GM12878 (cell line): ENCODE measurements at regions not wholly inside any gene's neighbourhood (a gene's known extent, or its start where the extent isn't known, plus 50 kb on each side); places are given as distances from the start of the nearest gene placed in this dataset.

Experiments
- ATAC-seq: fragments of 200-7000 bp; cut with Tn5 transposase; 3 replicates; pipeline ENCODE4 v1.9.1; 2020; ENCODE audit warnings: mild to moderate bottlenecking, moderate library complexity
- BruUV-seq: library from RNA; stranded (reverse); fragments of 400-500 nt; replicated peaks from 2 replicates; lab custom pipeline; 2021; lab: Mats Ljungman, UMichigan
- CTCF ChIA-PET: fragments of 300-600 bp; sonication (Branson Sonifier 250); formaldehyde crosslinking; extraction: SDS; loops from one replicate; lab custom pipeline; 2021; ENCODE audit warnings: inconsistent platforms; lab: Yijun Ruan, JAX
- POLR2A ChIA-PET: fragments of 350-600 bp; formaldehyde crosslinking; extraction: SDS; loops from one replicate; lab custom pipeline; 2021; ENCODE audit warnings: inconsistent platforms; lab: Charles Lee
- RAD21 ChIA-PET: fragments of 300-600 bp; sonication (Branson Sonifier 250); formaldehyde crosslinking; loops from one replicate; lab custom pipeline; 2023; ENCODE audit warnings: antibody characterized with exemption; ENCODE audit not compliant: unreplicated experiment; lab: Charles Lee
- SMC1A ChIA-PET: fragments of 300-600 bp; sonication (Branson Sonifier 250); formaldehyde crosslinking; loops from one replicate; lab custom pipeline; 2023; ENCODE audit not compliant: unreplicated experiment, uncharacterized antibody; lab: Charles Lee
- DNase-seq: peaks from one replicate; pipeline ENCODE4 v3.0.0-alpha.2; 2011; ENCODE audit warnings: low read depth, low spot score
- FAIRE-seq: peaks from 3 replicates; lab custom pipeline; 2011; peaks lifted over from hg19 to GRCh38; lab: Jason Lieb, UNC
- H2AFZ ChIP-seq: 2 replicates; pipeline ENCODE4 v1.6.0; 2011; ENCODE audit warnings: low read depth, low read length, control low read depth; ENCODE audit not compliant: control insufficient read depth
- H3K27ac ChIP-seq: 2 replicates; pipeline ENCODE4 v1.5.1; 2011; ENCODE audit warnings: control low read depth; ENCODE audit not compliant: control insufficient read depth, insufficient read depth
- H3K27me3 ChIP-seq, 2 experiments: replicated peaks in 1 of 2; 2 replicates each; pipeline versions ENCODE4 v1.6.0 to v1.6.1; 2011; ENCODE audit warnings: low read length in 1 of 2; ENCODE audit not compliant: control insufficient read depth in 2 of 2, insufficient read depth in 2 of 2
- H3K36me3 ChIP-seq, 2 experiments: 2 replicates each; pipeline ENCODE4 v1.5.1; 2011; ENCODE audit warnings: low read length in 1 of 2; ENCODE audit not compliant: control insufficient read depth in 2 of 2, insufficient read depth in 2 of 2
- H3K4me1 ChIP-seq: 2 replicates; pipeline ENCODE4 v1.6.1; 2011; ENCODE audit warnings: mild to moderate bottlenecking, low read length, moderate library complexity, mixed read lengths; ENCODE audit not compliant: control insufficient read depth, insufficient read depth
- H3K4me2 ChIP-seq: 2 replicates; pipeline ENCODE4 v1.6.0; 2011; ENCODE audit warnings: control low read depth; ENCODE audit not compliant: control insufficient read depth, insufficient read depth
- H3K4me3 ChIP-seq: fragments of 200-600 bp; sonication (generic); 2 replicates; pipeline ENCODE4 v1.5.1; 2016
- H3K79me2 ChIP-seq: 2 replicates; pipeline ENCODE4 v1.6.0; 2011; ENCODE audit warnings: low read length; ENCODE audit not compliant: control insufficient read depth, insufficient read depth
- H3K9ac ChIP-seq: 2 replicates; pipeline ENCODE4 v1.8.0; 2011; ENCODE audit warnings: low read length, control low read depth, mixed read lengths; ENCODE audit not compliant: control insufficient read depth, insufficient read depth
- H3K9me3 ChIP-seq: replicated peaks from 3 replicates; pipeline ENCODE4 v1.5.1; 2011; ENCODE audit warnings: mild to moderate bottlenecking, low read length; ENCODE audit not compliant: control insufficient read depth, insufficient read depth
- H4K20me1 ChIP-seq: 2 replicates; pipeline ENCODE4 v1.6.0; 2011; ENCODE audit not compliant: control insufficient read depth, insufficient read depth
- NFXL1 ChIP-seq: fragments of 450-650 bp; IDR thresholded peaks from 2 replicates; pipeline ENCODE4 v1.6.1; 2017; ENCODE audit warnings: antibody characterized with exemption, mild to moderate bottlenecking, borderline replicate concordance
- POLR2A ChIP-seq: IDR thresholded peaks from 2 replicates; pipeline ENCODE4 v1.6.1; 2011; ENCODE audit warnings: low read depth, mild to moderate bottlenecking, low read length
- POLR2AphosphoS2 ChIP-seq: IDR thresholded peaks from 2 replicates; pipeline ENCODE4 v1.6.1; 2011; ENCODE audit warnings: low read depth, mild to moderate bottlenecking, low read length, improper control_type of control experiment, moderate library complexity
- SIX5 ChIP-seq: IDR thresholded peaks from 2 replicates; pipeline ENCODE4 v1.6.1; 2011; ENCODE audit warnings: mild to moderate bottlenecking, low read depth, low read length, moderate library complexity; ENCODE audit not compliant: severe bottlenecking
- USF2 ChIP-seq: IDR thresholded peaks from 2 replicates; pipeline ENCODE4 v1.6.1; 2011; ENCODE audit warnings: low read depth, low read length, improper control_type of control experiment, borderline replicate concordance
- ZNF622 ChIP-seq: fragments of 450-650 bp; IDR thresholded peaks from 2 replicates; pipeline ENCODE4 v1.6.1; 2017; ENCODE audit warnings: mild to moderate bottlenecking, inconsistent platforms
- WGBS: methylation state at CpG from one replicate; pipeline ENCODE4 v1.1.6; 2016; ENCODE audit warnings: low lambda C conversion rate; ENCODE audit not compliant: insufficient replicate concordance, insufficient coverage; ENCODE audit errors: missing lambda C conversion rate; 5-methylcytosine and 5-hydroxymethylcytosine counted together
- in situ Hi-C: fragments of 300-500 bp; cut with MboI; formaldehyde crosslinking; loops from 9 replicates; pipeline ENCODE4 v1.14.3; 2018; ENCODE audit warnings: mixed read lengths
- intact Hi-C: fragments of 100-400 bp; cut with micrococcal nuclease; formaldehyde crosslinking; loops from one replicate; pipeline ENCODE4 v1.14.2; 2022; ENCODE audit not compliant: unreplicated experiment
- TF ChIP-seq, protein P1 (sequence below): fragments of 450-650 bp; IDR thresholded peaks from 2 replicates; pipeline ENCODE4 v1.6.1; 2017; ENCODE audit warnings: mild to moderate bottlenecking, moderate library complexity
- TF ChIP-seq, protein P2 (sequence below): fragments of 450-650 bp; IDR thresholded peaks from 2 replicates; pipeline ENCODE4 v1.6.1; 2016; ENCODE audit warnings: mild to moderate bottlenecking
- TF ChIP-seq, protein P3 (sequence below): fragments of 150-350 bp; IDR thresholded peaks from 2 replicates; pipeline ENCODE4 v1.6.1; 2016; ENCODE audit warnings: low read depth, low read length
- TF ChIP-seq, protein P4 (sequence below): fragments of 450-650 bp; IDR thresholded peaks from 2 replicates; pipeline ENCODE4 v1.6.1; 2018; ENCODE audit warnings: mild to moderate bottlenecking, low read depth, moderate library complexity; ENCODE audit not compliant: partially characterized antibody

- Histone ChIP-seq H3K36me3 (no peaks in the 10 kb centered on the region), H3K79me2 (no peaks in the 10 kb centered on the region), H3K27ac (no peak overlapping the region), H3K4me1 (no peaks in the 10 kb centered on the region), H2AFZ (no peak overlapping the region), H3K4me2 (no peak overlapping the region), H3K9me3 (no peaks in the 10 kb centered on the region; the same call in 1 of the 3 replicates), H3K27me3 (no peaks in the 10 kb centered on the region), H3K4me3 (no peak overlapping the region), H4K20me1 (no peaks in the 10 kb centered on the region), H3K9ac (no peak overlapping the region)
- WGBS, result 26% methylated on average over 2 of the region's 2 CpGs
- in situ Hi-C loops (no loop called here), intact Hi-C loops (no loop called here)
- no TSS peak for BruUV-seq
- DNase-seq (no peak), FAIRE-seq (no peak), ATAC-seq (no peak)
- ChIA-PET POLR2A (no interaction called here), SMC1A (interaction anchor here (1.0 kb wide), 1 partner anchor 11 kb away, joined by 3 read pairs; no protein-coding TSS in a partner anchor), CTCF (no interaction called here), RAD21 (no interaction called here)
- no peak for TF ChIP-seq ZNF622
- TF ChIP-seq SIX5, result no peak
- TF ChIP-seq, protein P1, sequence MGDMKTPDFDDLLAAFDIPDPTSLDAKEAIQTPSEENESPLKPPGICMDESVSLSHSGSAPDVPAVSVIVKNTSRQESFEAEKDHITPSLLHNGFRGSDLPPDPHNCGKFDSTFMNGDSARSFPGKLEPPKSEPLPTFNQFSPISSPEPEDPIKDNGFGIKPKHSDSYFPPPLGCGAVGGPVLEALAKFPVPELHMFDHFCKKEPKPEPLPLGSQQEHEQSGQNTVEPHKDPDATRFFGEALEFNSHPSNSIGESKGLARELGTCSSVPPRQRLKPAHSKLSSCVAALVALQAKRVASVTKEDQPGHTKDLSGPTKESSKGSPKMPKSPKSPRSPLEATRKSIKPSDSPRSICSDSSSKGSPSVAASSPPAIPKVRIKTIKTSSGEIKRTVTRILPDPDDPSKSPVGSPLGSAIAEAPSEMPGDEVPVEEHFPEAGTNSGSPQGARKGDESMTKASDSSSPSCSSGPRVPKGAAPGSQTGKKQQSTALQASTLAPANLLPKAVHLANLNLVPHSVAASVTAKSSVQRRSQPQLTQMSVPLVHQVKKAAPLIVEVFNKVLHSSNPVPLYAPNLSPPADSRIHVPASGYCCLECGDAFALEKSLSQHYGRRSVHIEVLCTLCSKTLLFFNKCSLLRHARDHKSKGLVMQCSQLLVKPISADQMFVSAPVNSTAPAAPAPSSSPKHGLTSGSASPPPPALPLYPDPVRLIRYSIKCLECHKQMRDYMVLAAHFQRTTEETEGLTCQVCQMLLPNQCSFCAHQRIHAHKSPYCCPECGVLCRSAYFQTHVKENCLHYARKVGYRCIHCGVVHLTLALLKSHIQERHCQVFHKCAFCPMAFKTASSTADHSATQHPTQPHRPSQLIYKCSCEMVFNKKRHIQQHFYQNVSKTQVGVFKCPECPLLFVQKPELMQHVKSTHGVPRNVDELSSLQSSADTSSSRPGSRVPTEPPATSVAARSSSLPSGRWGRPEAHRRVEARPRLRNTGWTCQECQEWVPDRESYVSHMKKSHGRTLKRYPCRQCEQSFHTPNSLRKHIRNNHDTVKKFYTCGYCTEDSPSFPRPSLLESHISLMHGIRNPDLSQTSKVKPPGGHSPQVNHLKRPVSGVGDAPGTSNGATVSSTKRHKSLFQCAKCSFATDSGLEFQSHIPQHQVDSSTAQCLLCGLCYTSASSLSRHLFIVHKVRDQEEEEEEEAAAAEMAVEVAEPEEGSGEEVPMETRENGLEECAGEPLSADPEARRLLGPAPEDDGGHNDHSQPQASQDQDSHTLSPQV, result no peak
- TF ChIP-seq POLR2AphosphoS2, result no peak
- TF ChIP-seq, protein P2, sequence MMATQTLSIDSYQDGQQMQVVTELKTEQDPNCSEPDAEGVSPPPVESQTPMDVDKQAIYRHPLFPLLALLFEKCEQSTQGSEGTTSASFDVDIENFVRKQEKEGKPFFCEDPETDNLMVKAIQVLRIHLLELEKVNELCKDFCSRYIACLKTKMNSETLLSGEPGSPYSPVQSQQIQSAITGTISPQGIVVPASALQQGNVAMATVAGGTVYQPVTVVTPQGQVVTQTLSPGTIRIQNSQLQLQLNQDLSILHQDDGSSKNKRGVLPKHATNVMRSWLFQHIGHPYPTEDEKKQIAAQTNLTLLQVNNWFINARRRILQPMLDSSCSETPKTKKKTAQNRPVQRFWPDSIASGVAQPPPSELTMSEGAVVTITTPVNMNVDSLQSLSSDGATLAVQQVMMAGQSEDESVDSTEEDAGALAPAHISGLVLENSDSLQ, result no peak
- TF ChIP-seq, protein P3, sequence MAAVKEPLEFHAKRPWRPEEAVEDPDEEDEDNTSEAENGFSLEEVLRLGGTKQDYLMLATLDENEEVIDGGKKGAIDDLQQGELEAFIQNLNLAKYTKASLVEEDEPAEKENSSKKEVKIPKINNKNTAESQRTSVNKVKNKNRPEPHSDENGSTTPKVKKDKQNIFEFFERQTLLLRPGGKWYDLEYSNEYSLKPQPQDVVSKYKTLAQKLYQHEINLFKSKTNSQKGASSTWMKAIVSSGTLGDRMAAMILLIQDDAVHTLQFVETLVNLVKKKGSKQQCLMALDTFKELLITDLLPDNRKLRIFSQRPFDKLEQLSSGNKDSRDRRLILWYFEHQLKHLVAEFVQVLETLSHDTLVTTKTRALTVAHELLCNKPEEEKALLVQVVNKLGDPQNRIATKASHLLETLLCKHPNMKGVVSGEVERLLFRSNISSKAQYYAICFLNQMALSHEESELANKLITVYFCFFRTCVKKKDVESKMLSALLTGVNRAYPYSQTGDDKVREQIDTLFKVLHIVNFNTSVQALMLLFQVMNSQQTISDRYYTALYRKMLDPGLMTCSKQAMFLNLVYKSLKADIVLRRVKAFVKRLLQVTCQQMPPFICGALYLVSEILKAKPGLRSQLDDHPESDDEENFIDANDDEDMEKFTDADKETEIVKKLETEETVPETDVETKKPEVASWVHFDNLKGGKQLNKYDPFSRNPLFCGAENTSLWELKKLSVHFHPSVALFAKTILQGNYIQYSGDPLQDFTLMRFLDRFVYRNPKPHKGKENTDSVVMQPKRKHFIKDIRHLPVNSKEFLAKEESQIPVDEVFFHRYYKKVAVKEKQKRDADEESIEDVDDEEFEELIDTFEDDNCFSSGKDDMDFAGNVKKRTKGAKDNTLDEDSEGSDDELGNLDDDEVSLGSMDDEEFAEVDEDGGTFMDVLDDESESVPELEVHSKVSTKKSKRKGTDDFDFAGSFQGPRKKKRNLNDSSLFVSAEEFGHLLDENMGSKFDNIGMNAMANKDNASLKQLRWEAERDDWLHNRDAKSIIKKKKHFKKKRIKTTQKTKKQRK, result no peak
- TF ChIP-seq, protein P4, sequence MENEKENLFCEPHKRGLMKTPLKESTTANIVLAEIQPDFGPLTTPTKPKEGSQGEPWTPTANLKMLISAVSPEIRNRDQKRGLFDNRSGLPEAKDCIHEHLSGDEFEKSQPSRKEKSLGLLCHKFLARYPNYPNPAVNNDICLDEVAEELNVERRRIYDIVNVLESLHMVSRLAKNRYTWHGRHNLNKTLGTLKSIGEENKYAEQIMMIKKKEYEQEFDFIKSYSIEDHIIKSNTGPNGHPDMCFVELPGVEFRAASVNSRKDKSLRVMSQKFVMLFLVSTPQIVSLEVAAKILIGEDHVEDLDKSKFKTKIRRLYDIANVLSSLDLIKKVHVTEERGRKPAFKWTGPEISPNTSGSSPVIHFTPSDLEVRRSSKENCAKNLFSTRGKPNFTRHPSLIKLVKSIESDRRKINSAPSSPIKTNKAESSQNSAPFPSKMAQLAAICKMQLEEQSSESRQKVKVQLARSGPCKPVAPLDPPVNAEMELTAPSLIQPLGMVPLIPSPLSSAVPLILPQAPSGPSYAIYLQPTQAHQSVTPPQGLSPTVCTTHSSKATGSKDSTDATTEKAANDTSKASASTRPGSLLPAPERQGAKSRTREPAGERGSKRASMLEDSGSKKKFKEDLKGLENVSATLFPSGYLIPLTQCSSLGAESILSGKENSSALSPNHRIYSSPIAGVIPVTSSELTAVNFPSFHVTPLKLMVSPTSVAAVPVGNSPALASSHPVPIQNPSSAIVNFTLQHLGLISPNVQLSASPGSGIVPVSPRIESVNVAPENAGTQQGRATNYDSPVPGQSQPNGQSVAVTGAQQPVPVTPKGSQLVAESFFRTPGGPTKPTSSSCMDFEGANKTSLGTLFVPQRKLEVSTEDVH, result no peak
- TF ChIP-seq POLR2A, result no peak
- no peak for TF ChIP-seq USF2
- TF ChIP-seq NFXL1, result no peak
These were observed 214.0 kb downstream of the ZC3H11B start for GRCh38 chr1:219398815-219399396.
